Peyer's patch (tissue), 4 donors: ENCODE measurements at regions not wholly inside any gene's neighbourhood (a gene's known extent, or its start where the extent isn't known, plus 50 kb on each side); places are given as distances from the start of the nearest gene placed in this dataset.

Experiments
- DNase-seq, 3 donors: peaks; one replicate each; pipeline ENCODE4 v3.0.0-alpha.2; 2017 to 2019
- H3K27ac ChIP-seq, 4 donors: fragments of 200-600 bp; sonication (generic); one replicate each; pipeline ENCODE4 v1.5.1; 2016 to 2019
- H3K27me3 ChIP-seq, 2 donors: fragments of 200-600 bp; sonication (generic); one replicate each; pipeline ENCODE4 v1.5.1; 2019
- H3K36me3 ChIP-seq, 3 donors: fragments of 200-600 bp; sonication (generic); one replicate each; pipeline ENCODE4 v1.5.1; 2016 to 2019
- H3K4me1 ChIP-seq, 4 donors: fragments of 200-600 bp; sonication (generic); one replicate each; pipeline ENCODE4 v1.5.1; 2016 to 2019
- H3K4me3 ChIP-seq, 4 donors: fragments of 200-600 bp; sonication (generic); 1 replicate in 3 of 4; 2 replicates in 1 of 4; pipeline ENCODE4 v1.5.1; 2016 to 2019; ENCODE audit warnings: mild to moderate bottlenecking in 1 of 4
- H3K9me3 ChIP-seq, 4 donors: fragments of 200-600 bp; sonication (generic); one replicate each; pipeline ENCODE4 v1.5.1; 2016 to 2019; ENCODE audit warnings: mild to moderate bottlenecking in 1 of 4
- POLR2A ChIP-seq, 2 donors: fragments of 450-650 bp; IDR thresholded peaks; one replicate each; pipeline ENCODE4 v1.5.1; 2017; ENCODE audit warnings: antibody characterized with exemption in 2 of 2, mild to moderate bottlenecking in 2 of 2, moderate library complexity in 2 of 2
- TF ChIP-seq, protein P1 (sequence below), 6 experiments: fragments of 450-650 bp in 4 of 6; fragments of 200-600 bp in 2 of 6; sonication (generic) in 1 of 6; IDR thresholded peaks; one replicate each; pipeline ENCODE4 v1.5.1; 2017 to 2019; ENCODE audit warnings: antibody characterized with exemption in 6 of 6, mild to moderate bottlenecking in 3 of 6, moderate library complexity in 1 of 6

DNA sequence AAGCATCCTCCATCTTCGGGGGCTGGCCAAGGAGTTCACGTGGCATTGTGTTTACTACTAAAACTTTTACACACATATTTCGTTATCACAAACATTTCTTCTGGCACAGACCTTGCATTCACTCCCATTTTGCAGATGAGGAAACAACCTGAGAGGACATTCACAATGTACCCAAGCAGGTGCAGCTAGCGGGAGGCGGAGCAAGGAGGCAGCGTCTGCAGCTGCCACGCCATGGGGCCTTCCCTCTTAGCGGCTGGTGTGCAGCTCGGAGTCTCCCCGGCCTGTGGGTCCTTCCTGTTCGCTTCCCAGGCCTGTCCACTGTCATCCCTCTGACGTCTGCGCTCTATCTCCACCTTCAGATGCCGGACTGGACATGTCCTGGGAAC, 807.8 kb downstream of the TBC1D22A start:
- no peaks in the 10 kb centered on the region for H3K4me1 ChIP-seq
- no peaks in the 10 kb centered on the region for H3K27me3 ChIP-seq
- H3K36me3 ChIP-seq: no peaks in the 10 kb centered on the region
- no peak overlapping the region for H3K27ac ChIP-seq
- no peak overlapping the region for H3K4me3 ChIP-seq
- TF ChIP-seq, protein P1, sequence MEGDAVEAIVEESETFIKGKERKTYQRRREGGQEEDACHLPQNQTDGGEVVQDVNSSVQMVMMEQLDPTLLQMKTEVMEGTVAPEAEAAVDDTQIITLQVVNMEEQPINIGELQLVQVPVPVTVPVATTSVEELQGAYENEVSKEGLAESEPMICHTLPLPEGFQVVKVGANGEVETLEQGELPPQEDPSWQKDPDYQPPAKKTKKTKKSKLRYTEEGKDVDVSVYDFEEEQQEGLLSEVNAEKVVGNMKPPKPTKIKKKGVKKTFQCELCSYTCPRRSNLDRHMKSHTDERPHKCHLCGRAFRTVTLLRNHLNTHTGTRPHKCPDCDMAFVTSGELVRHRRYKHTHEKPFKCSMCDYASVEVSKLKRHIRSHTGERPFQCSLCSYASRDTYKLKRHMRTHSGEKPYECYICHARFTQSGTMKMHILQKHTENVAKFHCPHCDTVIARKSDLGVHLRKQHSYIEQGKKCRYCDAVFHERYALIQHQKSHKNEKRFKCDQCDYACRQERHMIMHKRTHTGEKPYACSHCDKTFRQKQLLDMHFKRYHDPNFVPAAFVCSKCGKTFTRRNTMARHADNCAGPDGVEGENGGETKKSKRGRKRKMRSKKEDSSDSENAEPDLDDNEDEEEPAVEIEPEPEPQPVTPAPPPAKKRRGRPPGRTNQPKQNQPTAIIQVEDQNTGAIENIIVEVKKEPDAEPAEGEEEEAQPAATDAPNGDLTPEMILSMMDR (IDR thresholded peaks at IDR 0.05): no peak
- TF ChIP-seq POLR2A (IDR thresholded peaks at IDR 0.05): no peak
- DNase-seq: no peak
- H3K9me3 ChIP-seq: no peaks in the 10 kb centered on the region

DNA sequence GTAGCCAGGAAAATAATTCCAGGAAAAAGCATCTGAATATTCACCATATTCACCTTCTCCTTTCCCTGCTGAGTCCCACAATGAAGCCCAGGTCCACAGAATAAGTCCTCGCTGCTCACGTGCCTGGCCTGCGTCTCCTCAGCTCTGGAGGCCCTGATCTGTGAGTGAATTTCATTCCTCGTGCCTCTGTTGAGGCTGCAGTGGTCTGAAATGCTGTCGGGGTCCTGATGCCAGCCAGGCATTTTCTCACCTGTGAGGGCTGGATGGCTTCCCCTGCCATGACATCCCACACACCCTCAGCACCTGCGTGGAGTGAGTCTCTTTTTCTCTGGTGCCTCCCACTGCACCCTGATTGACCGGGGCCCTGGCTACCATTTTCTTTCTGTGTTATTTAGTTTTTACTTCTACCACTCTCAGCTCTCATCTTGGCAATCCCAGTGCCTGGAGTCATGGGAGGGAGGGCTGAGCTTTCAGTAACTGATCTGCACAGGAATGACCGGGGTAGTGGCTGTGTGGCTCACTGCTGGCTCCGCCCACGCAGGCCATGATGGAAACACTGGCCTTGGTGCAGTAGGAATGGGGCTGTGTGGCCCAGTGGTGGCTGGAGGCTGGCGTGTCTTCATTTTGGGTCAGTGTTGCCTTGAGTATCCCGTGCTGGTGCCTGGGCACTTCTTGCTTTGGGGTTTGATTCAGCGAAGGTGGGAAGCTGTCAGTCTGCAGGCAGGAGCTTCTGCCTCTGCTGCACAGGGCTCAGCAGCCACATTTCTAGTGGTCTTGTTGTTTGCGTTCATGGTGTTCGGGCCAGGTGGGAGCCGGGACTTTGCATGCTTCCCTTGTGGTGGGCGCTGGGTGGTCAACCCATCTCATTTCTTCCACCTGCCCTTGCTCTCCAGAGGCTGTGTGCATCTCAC, 807.2 kb downstream of the TBC1D22A start:
- Histone ChIP-seq H3K36me3 (no peaks in the 10 kb centered on the region), H3K27ac (no peak overlapping the region), H3K4me3 (no peak overlapping the region), H3K9me3 (no peaks in the 10 kb centered on the region), H3K27me3 (no peaks in the 10 kb centered on the region), H3K4me1 (no peaks in the 10 kb centered on the region)
- peak in 1 of 3 donors; percentile 9 for DNase-seq
- no peak for TF ChIP-seq POLR2A (IDR thresholded peaks at IDR 0.05)
- TF ChIP-seq, protein P1 (IDR thresholded peaks at IDR 0.05): no peak

DNA sequence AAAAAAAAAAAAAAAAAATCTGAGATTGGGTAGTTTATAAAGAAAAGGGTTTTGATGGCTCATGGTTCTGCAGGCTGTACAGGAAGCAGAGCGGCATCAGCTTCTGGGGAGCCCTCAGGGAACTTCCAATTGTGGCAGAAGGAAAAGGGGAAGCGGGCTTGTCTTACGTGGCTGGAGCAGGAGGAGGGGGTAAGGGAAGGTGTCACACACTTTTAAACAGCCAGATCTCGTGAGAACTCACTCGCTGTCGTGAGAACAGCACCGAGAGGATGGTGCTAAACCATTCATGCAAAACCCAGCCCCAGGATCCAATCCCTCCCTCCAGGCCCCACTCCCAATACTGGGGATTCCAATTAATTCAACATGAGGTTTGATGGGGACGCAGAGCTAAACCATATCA, 806.2 kb downstream of the TBC1D22A start:
- H3K4me1 ChIP-seq: no peaks in the 10 kb centered on the region
- no peak overlapping the region for H3K27ac ChIP-seq
- TF ChIP-seq, protein P1 (IDR thresholded peaks at IDR 0.05): no peak
- TF ChIP-seq POLR2A (IDR thresholded peaks at IDR 0.05): no peak
- no peak for DNase-seq
- no peaks in the 10 kb centered on the region for H3K27me3 ChIP-seq
- H3K36me3 ChIP-seq: no peaks in the 10 kb centered on the region
- H3K4me3 ChIP-seq: no peak overlapping the region
- H3K9me3 ChIP-seq: no peaks in the 10 kb centered on the region

DNA sequence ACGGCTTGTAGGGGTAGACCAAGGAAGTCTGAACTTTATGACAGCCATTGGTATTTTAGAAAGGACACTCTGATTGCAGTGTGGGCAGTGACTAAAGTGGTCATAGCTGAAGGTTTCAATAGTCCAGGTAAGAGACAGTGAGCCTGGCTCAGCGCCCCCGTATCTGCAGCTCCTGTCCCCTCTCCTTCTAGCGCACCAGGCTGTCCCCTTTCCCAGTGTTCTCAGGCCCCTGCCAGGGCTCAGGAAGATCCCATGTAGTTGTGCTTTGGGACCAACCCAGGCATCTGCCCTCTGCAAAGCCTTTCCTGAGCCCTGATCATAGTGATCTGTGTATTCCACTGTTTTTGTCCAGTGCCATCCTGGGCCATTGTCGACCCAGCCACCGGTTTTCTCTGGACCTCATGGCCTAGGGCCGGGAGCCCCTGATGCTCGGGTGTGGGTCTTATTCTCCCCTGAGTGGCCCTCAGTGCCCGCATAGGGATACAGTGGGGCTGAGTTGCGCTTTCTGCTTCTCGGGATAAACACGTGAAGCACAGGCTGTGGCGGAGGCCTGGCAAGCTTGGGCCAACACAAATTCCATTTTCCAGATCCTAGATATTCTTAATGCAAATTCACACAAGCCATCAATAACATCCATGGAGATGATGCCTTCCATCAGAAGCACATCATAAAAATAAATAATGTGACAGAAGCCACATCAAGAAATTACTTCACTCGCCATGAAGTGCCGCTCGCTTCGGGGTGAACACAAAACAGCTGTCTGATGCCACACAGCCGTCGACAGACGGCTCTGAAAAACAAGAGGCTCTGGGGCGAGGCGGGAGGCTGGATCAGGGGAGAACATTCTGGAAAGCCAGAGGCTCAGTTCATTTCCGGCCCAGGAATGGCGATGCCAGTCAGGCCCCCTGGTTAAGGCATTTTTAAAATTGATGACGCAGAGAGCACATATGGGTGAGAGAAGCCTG, 805.0 kb downstream of the TBC1D22A start:
- Histone ChIP-seq H3K4me1 (no peaks in the 10 kb centered on the region), H3K9me3 (no peaks in the 10 kb centered on the region), H3K27me3 (no peaks in the 10 kb centered on the region), H3K36me3 (no peaks in the 10 kb centered on the region), H3K4me3 (no peak overlapping the region), H3K27ac (no peak overlapping the region)
- TF ChIP-seq, protein P1 (IDR thresholded peaks at IDR 0.05): no peak
- TF ChIP-seq POLR2A (IDR thresholded peaks at IDR 0.05): no peak
- no peak for DNase-seq

DNA sequence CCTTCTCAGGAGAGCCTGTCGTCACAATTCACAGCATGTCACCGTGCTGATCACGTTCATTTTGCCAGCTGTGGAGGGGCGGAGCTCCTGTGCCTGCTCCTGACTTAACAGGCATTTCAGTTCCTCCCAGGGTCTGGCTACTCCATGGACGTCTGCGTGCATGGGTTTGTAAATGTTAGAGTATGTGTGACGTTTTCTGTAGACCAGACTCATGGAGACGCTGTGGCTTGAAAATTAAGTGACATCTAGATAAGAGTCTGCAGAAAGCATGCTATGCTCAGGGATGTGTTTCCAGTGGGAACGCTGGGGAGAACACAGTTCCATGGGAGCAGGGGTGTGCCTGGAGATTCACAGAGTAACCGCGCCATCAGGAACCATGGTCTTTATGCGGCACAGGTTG, 804.0 kb downstream of the TBC1D22A start:
- Histone ChIP-seq H3K27ac (no peak overlapping the region), H3K9me3 (no peaks in the 10 kb centered on the region), H3K4me3 (no peak overlapping the region), H3K27me3 (no peaks in the 10 kb centered on the region), H3K4me1 (no peaks in the 10 kb centered on the region), H3K36me3 (no peaks in the 10 kb centered on the region)
- no peak for TF ChIP-seq POLR2A (IDR thresholded peaks at IDR 0.05)
- TF ChIP-seq, protein P1 (IDR thresholded peaks at IDR 0.05): no peak
- DNase-seq: no peak
